ENCODE measurements at regions not wholly inside any gene's neighbourhood (a gene's known extent, or its start where the extent isn't known, plus 50 kb on each side); places are given as distances from the start of the nearest gene placed in this dataset.

- DNase-seq: no peak
Observed at GRCh38 chr2:121120411-121120810, 164.6 kb downstream of the TFCP2L1 start.

GRCh38 chr2:121120991-121121390, 164.0 kb downstream of the TFCP2L1 start:
- DNase-seq: no peak

GRCh38 chr2:121121661-121122060, 163.3 kb downstream of the TFCP2L1 start:
- no peak for DNase-seq

- no peak for DNase-seq
Observed at GRCh38 chr2:121123268-121123667, 161.7 kb downstream of the TFCP2L1 start.

GRCh38 chr2:121124330-121124729, 160.7 kb downstream of the TFCP2L1 start:
- DNase-seq: no peak

- DNase-seq: no peak
Observed at GRCh38 chr2:121125350-121125749, 159.7 kb downstream of the TFCP2L1 start.

- no peak for DNase-seq
Observed at GRCh38 chr2:121128741-121129659, 156.0 kb downstream of the TFCP2L1 start.

- no peak for DNase-seq
Observed at GRCh38 chr2:121129692-121130091, 155.3 kb downstream of the TFCP2L1 start.

GRCh38 chr2:121130301-121130850, 154.6 kb downstream of the TFCP2L1 start:
- DNase-seq: no peak

- no peak for DNase-seq
Observed at GRCh38 chr2:121131375-121131774, 153.6 kb downstream of the TFCP2L1 start.

- no peak for DNase-seq
Observed at GRCh38 chr2:121132054-121132761, 152.8 kb downstream of the TFCP2L1 start.

- DNase-seq: no peak
Observed at GRCh38 chr2:121132762-121133107, 152.3 kb downstream of the TFCP2L1 start.

GRCh38 chr2:121133551-121134319, 151.3 kb downstream of the TFCP2L1 start:
- no peak for DNase-seq

- no peak for DNase-seq
Observed at GRCh38 chr2:121134728-121135127, 150.3 kb downstream of the TFCP2L1 start.

- DNase-seq: no peak
Observed at GRCh38 chr2:121135168-121135853, 149.7 kb downstream of the TFCP2L1 start.

GRCh38 chr2:121136323-121136722, 148.7 kb downstream of the TFCP2L1 start:
- no peak for DNase-seq

- no peak for DNase-seq
Observed at GRCh38 chr2:121137571-121137970, 147.4 kb downstream of the TFCP2L1 start.

GRCh38 chr2:121140734-121141133, 144.3 kb downstream of the TFCP2L1 start:
- no peak for DNase-seq

GRCh38 chr2:121142452-121142851, 142.6 kb downstream of the TFCP2L1 start:
- DNase-seq: no peak

GRCh38 chr2:121144111-121144510, 140.9 kb downstream of the TFCP2L1 start:
- DNase-seq: no peak

- DNase-seq: no peak
Observed at GRCh38 chr2:121146630-121147029, 138.4 kb downstream of the TFCP2L1 start.

- no peak for DNase-seq
Observed at GRCh38 chr2:121147766-121148165, 137.2 kb downstream of the TFCP2L1 start.
